ENCODE measurements at regions not wholly inside any gene's neighbourhood (a gene's known extent, or its start where the extent isn't known, plus 50 kb on each side); places are given as distances from the start of the nearest gene placed in this dataset.

DNA sequence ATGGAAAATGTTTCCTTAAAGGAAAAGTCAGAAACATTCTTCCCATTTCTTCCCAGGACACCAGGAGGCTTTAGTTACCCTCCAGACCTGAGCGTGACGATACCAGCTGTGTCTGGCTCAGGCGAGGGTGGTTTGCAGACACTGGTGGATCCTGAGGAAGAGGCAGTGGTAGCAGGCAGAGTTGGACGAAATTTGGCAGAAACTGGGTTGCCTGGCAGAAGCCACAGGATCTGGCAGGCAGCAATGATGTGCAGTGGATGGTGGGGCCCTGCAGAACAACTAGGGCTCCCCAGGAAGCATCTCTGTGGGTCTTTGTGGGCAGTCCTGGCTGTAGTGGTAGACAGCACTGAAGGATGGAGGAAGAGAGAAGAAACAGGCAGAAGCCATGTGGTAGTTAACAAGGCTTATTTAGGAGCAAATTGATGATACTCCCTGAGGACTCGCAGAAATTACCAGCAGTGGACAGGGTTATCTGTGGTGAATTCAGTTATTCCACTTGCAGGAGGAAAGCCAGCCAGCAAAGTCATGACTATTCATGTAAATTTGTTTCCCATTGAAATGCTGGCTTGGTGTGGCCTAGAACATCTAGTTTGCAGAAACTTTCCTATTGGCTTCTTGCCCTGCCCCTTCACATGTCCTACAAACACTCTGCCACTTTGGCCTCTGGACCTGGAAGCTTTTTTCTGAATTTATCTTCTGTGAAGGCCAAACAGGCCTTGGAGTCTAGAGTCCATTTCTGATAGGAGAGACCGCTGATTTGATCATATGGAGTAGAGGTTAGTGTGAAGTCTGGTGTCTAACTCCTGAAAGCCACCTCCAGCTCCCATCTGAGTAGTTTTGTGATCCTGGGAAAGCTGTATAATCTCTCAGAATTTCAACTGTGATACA lies 212.0 kb downstream of the DMRT2 start:
- H3K9me3 ChIP-seq (ENCODE audit: low read length), result no peaks in the 10 kb centered on the region
- H4K20me1 ChIP-seq (ENCODE audit: insufficient read depth), result no peaks in the 10 kb centered on the region
- H3K79me2 ChIP-seq (replicated peaks; ENCODE audit: insufficient read depth, low read length), result no peaks in the 10 kb centered on the region
- no peak overlapping the region for H3K27ac ChIP-seq (ENCODE audit: low read length)
- TF ChIP-seq EZH2 (IDR thresholded peaks at IDR 0.05; ENCODE audit: borderline replicate concordance, insufficient read depth, low read length, poor library complexity, severe bottlenecking) (no peak), POLR2AphosphoS5 (IDR thresholded peaks at IDR 0.05) (no peak), RAD21 (conservative IDR thresholded peaks at IDR 0.05) (no peak), REST (IDR thresholded peaks at IDR 0.05; ENCODE audit: borderline replicate concordance) (no peak), CTCF (IDR thresholded peaks at IDR 0.05; ENCODE audit: poor library complexity, severe bottlenecking) (no peak), MXI1 (conservative IDR thresholded peaks at IDR 0.05; ENCODE audit: poor library complexity, severe bottlenecking) (no peak), SMC3 (conservative IDR thresholded peaks at IDR 0.05; ENCODE audit: poor library complexity) (no peak), EP300 (conservative IDR thresholded peaks at IDR 0.05; ENCODE audit: poor library complexity, severe bottlenecking) (no peak), TAF1 (IDR thresholded peaks at IDR 0.05; ENCODE audit: low read depth) (no peak)
- H3K9ac ChIP-seq (ENCODE audit: low read length), result no peak overlapping the region
- no peaks in the 10 kb centered on the region for H3K27me3 ChIP-seq (ENCODE audit: insufficient read depth, low read depth, low read length)
- no peaks in the 10 kb centered on the region for H3F3A ChIP-seq (ENCODE audit: insufficient read depth, low read length, poor library complexity, severe bottlenecking)
- H2AFZ ChIP-seq (ENCODE audit: low read depth, low read length), result no peak overlapping the region
- H3K36me3 ChIP-seq (ENCODE audit: insufficient read depth, low read length), result no peaks in the 10 kb centered on the region
- no peaks in the 10 kb centered on the region for H3K9me2 ChIP-seq (ENCODE audit: insufficient read depth, low read length)
- no peak overlapping the region for H3K4me3 ChIP-seq (ENCODE audit: low read length)
- H3K4me2 ChIP-seq (ENCODE audit: low read length), result no peak overlapping the region

DNA sequence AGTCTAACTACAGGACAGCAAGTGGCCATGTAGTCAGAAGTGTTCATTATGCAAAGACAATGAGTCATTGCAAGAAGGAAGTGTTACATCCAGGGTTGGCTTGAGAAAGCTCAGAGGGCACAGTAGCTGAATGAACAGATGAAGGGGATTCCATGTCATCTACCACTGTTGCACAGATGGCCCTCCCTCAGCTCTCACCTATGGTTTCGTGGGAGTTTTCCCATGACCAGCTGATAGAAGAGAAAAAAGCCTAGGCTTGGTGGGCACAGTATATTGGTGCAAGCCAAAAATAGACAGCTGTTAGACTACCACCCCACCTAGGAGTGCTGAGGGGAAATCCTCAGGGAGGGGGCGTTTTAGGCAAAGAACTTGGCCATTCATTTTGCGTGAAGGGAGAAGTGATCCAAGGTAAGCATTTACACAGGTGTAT lies 217.0 kb downstream of the DMRT2 start:
- Histone ChIP-seq H3K4me3 (ENCODE audit: low read length) (no peak overlapping the region), H3K79me2 (replicated peaks; ENCODE audit: insufficient read depth, low read length) (no peaks in the 10 kb centered on the region), H4K20me1 (ENCODE audit: insufficient read depth) (no peaks in the 10 kb centered on the region), H3K9me2 (ENCODE audit: insufficient read depth, low read length) (no peaks in the 10 kb centered on the region), H2AFZ (ENCODE audit: low read depth, low read length) (no peak overlapping the region), H3K27ac (ENCODE audit: low read length) (no peak overlapping the region), H3F3A (ENCODE audit: insufficient read depth, low read length, poor library complexity, severe bottlenecking) (no peaks in the 10 kb centered on the region), H3K9ac (ENCODE audit: low read length) (no peak overlapping the region), H3K9me3 (ENCODE audit: low read length) (no peaks in the 10 kb centered on the region), H3K27me3 (ENCODE audit: insufficient read depth, low read depth, low read length) (no peaks in the 10 kb centered on the region), H3K4me2 (ENCODE audit: low read length) (no peak overlapping the region), H3K36me3 (ENCODE audit: insufficient read depth, low read length) (no peaks in the 10 kb centered on the region)
- TF ChIP-seq SMC3 (conservative IDR thresholded peaks at IDR 0.05; ENCODE audit: poor library complexity) (no peak), RAD21 (conservative IDR thresholded peaks at IDR 0.05) (no peak), MXI1 (conservative IDR thresholded peaks at IDR 0.05; ENCODE audit: poor library complexity, severe bottlenecking) (no peak), POLR2AphosphoS5 (IDR thresholded peaks at IDR 0.05) (no peak), EZH2 (IDR thresholded peaks at IDR 0.05; ENCODE audit: borderline replicate concordance, insufficient read depth, low read length, poor library complexity, severe bottlenecking) (no peak), CTCF (IDR thresholded peaks at IDR 0.05; ENCODE audit: poor library complexity, severe bottlenecking) (no peak), TAF1 (IDR thresholded peaks at IDR 0.05; ENCODE audit: low read depth) (no peak), REST (IDR thresholded peaks at IDR 0.05; ENCODE audit: borderline replicate concordance) (no peak), EP300 (conservative IDR thresholded peaks at IDR 0.05; ENCODE audit: poor library complexity, severe bottlenecking) (no peak)

All from neural cell (in vitro differentiated cells).